ENCODE measurements at regions not wholly inside any gene's neighbourhood (a gene's known extent, or its start where the extent isn't known, plus 50 kb on each side); places are given as distances from the start of the nearest gene placed in this dataset.
"Not testable (repeated sequence)": the region's sequence is repeated elsewhere in the genome, so short reads cannot be mapped to it uniquely, and the experiment has no call there.

DNA sequence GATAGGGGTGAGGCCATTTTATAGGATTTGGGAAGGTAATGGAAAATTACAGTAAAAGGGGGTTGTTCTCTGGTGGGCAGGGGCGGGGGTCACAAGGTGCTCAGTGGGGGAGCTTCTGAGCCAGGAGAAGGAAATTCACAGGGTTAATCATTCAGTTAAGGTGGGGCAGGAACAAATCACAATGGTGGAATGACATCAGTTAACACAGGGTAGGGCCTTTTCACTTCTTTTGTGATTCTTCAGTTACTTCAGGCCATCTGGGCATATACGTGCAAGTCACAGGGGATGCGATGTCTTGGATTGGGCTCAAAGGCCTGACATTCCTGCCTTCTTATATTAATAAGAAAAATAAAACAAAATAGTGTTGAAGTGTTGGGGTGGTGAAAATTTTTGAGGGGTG is 181.1 kb upstream of the TRPC7 start:
- H3K4me1 Mint-ChIP-seq; H3K27ac Mint-ChIP-seq; H3K4me3 Mint-ChIP-seq; DNase-seq (ENCODE audit: low spot score in 2 of 2); ATAC-seq; H3K36me3 Mint-ChIP-seq: not testable (repeated sequence)
- H3K9me3 Mint-ChIP-seq, result peaks cover 23% of the 10 kb centered on the region

DNA sequence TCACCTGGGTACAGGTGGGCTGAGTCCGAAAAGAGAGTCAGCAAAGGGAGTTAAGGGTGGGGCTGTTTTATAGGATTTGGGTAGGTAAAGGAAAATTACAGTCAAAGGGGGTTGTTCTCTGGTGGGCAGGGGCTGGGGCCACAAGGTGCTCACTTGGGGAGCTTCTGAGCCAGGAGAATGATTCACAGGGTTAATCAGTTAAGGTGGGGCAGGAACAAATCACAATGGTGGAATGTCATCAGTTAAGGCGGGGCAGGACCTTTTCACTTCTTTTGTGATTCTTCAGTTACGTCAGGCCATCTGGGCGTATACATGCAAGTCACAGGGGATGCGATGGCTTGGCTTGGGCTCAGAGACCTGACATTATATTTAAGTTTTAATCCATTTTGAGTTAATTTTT is 179.7 kb upstream of the TRPC7 start:
- not testable (repeated sequence) for ATAC-seq; H3K4me1 Mint-ChIP-seq; DNase-seq (ENCODE audit: low spot score in 2 of 2); H3K36me3 Mint-ChIP-seq; H3K27ac Mint-ChIP-seq; H3K4me3 Mint-ChIP-seq
- peaks cover 17% of the 10 kb centered on the region for H3K9me3 Mint-ChIP-seq

DNA sequence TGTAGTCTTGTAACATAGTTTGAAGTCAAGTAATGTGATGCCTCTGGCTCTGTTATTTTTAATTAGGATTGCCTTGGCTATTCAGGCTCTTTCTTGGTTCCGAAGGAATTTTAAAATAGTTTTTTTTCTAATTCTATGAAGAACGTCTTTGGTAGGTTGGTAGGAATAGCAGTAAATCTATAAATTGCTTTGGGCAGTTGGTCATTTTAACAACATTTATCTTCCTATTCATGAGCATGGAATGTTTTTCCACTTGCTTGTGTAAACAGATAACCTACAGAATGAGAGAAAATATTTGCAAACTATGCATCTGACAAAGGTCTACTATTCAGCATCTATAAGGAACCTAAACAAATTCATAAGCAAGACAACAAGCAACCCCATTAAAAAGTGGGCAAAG is 173.2 kb upstream of the TRPC7 start:
- H3K4me3 Mint-ChIP-seq, result no peak overlapping the region
- H3K4me1 Mint-ChIP-seq, result no peaks in the 10 kb centered on the region
- H3K27ac Mint-ChIP-seq, result no peak overlapping the region
- no peaks in the 10 kb centered on the region for H3K36me3 Mint-ChIP-seq
- ATAC-seq (no peak), DNase-seq (ENCODE audit: low spot score in 2 of 2) (no peak)
- H3K9me3 Mint-ChIP-seq, result no peaks in the 10 kb centered on the region

- no peak overlapping the region for H3K4me3 Mint-ChIP-seq
- no peaks in the 10 kb centered on the region for H3K36me3 Mint-ChIP-seq
- no peaks in the 10 kb centered on the region for H3K9me3 Mint-ChIP-seq
- H3K27ac Mint-ChIP-seq, result no peak overlapping the region
- DNase-seq (ENCODE audit: low spot score in 2 of 2) (no peak), ATAC-seq (no peak)
- no peaks in the 10 kb centered on the region for H3K4me1 Mint-ChIP-seq
Measured at GRCh38 chr5:136529081-136529480, 163.7 kb upstream of the TRPC7 start.

GRCh38 chr5:136528481-136529030 is 163.2 kb upstream of the TRPC7 start:
- Mint-ChIP-seq H3K4me1 (no peaks in the 10 kb centered on the region), H3K4me3 (no peak overlapping the region), H3K36me3 (no peaks in the 10 kb centered on the region), H3K27ac (no peak overlapping the region), H3K9me3 (no peaks in the 10 kb centered on the region)
- DNase-seq (ENCODE audit: low spot score in 2 of 2) (no peak), ATAC-seq (no peak)

DNA sequence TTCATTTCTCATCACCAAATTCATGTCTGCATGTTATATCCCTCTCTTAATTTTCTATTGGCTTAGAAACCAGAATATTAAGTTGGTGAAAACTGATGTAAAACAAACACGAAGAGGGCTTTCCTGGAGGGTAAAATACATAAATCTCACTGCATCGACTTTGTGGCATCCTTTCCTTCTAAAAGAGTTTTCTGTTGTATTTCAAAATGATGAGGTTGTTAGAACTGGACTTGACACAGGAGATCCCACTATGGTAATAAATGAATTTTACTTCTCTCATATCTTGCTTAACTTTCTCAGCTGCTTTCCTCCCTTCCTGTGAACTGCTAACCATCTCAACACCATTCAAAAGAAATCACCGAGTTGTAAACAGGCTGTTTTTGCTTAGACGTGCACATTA is 162.0 kb upstream of the TRPC7 start:
- Mint-ChIP-seq H3K4me3 (no peak overlapping the region), H3K4me1 (no peaks in the 10 kb centered on the region), H3K27ac (no peak overlapping the region), H3K9me3 (no peaks in the 10 kb centered on the region), H3K36me3 (no peaks in the 10 kb centered on the region)
- ATAC-seq, result no peak
- no peak for DNase-seq (ENCODE audit: low spot score in 2 of 2)

- ATAC-seq (no peak), DNase-seq (ENCODE audit: low spot score in 2 of 2) (no peak)
- Mint-ChIP-seq H3K4me3 (no peak overlapping the region), H3K36me3 (no peaks in the 10 kb centered on the region), H3K9me3 (no peaks in the 10 kb centered on the region), H3K27ac (no peak overlapping the region), H3K4me1 (no peaks in the 10 kb centered on the region)
Measured at GRCh38 chr5:136526791-136527190, 161.4 kb upstream of the TRPC7 start.

DNA sequence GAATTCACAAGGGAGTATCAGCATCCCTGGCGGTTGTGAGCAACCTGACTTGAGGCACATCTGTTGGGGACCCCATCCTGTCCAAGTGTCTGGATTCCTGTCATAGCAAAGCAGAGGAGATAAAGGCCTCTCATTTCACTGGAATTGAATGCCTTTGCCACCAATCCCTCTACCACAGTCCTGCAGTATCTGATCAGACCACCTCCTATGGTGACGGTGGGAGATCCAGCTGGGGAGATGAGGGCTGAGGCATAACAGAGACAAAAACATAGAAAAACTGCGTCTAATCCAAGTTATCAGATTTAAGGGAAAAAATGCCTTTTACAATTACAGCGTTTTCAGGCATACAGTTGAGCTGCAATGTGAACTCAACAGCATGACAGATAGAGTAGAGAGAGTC is 160.7 kb upstream of the TRPC7 start:
- no peak overlapping the region for H3K27ac Mint-ChIP-seq
- no peaks in the 10 kb centered on the region for H3K36me3 Mint-ChIP-seq
- no peak for ATAC-seq
- DNase-seq (ENCODE audit: low spot score in 2 of 2), result no peak
- H3K4me1 Mint-ChIP-seq, result no peaks in the 10 kb centered on the region
- H3K9me3 Mint-ChIP-seq, result no peaks in the 10 kb centered on the region
- no peak overlapping the region for H3K4me3 Mint-ChIP-seq

DNA sequence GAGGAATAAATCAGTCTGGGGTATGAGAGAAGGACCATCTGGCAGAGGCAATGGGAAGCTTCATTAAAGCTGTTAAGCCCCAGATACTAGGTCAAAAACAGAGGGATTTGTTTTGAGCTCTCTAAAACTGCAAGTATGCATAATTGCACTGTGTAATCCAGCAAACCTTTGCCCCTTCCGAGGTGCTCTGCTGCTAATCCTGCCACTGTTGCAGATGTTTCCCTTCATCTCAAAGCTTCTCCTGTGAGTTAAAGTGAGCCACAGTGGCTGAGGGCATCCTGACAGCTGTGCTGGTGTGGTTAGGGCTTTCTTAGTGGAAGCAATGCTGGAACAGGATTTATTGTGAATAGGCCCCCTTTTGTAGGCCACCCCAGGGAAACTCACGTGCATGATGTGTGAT is 160.3 kb upstream of the TRPC7 start:
- no peak for DNase-seq (ENCODE audit: low spot score in 2 of 2)
- no peak overlapping the region for H3K4me3 Mint-ChIP-seq
- H3K27ac Mint-ChIP-seq, result no peak overlapping the region
- H3K9me3 Mint-ChIP-seq, result no peaks in the 10 kb centered on the region
- no peaks in the 10 kb centered on the region for H3K36me3 Mint-ChIP-seq
- H3K4me1 Mint-ChIP-seq, result no peaks in the 10 kb centered on the region
- no peak for ATAC-seq

DNA sequence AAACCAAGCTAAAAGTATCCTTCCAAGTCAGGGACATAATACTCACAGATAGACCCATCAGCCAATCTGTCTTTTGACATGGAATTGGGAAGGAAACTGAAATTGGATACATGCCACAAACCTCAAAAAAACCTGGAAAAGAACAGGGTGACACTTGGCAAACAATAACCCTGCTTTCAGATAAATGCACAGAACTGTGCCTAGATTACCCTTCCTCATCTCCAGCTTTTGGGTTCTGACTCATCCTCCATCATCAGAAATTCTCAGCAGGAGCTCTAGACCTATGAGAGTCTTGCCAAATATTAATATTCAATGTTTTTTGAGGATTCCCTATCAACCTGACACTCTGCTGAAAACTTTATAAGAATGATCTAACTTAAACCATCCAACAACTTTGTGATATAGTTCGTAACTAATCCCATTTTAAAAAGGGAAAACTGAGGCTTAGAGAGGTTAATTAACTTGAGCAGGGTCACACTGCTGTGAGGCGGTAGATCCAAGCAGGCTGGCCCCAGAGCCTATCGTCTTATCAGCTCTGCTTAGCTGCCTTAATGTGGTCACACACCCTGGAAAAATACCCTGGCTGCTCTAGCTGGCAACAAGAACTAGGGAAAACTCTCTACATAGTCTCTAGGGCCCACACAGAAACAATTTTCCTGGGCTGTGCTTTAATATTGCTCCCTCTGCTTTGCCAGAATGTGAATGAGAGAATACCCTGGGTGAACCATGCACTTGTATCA is 157.0 kb upstream of the TRPC7 start:
- no peak overlapping the region for H3K27ac Mint-ChIP-seq
- no peaks in the 10 kb centered on the region for H3K9me3 Mint-ChIP-seq
- ATAC-seq, result no peak
- H3K36me3 Mint-ChIP-seq, result no peaks in the 10 kb centered on the region
- no peak overlapping the region for H3K4me3 Mint-ChIP-seq
- no peaks in the 10 kb centered on the region for H3K4me1 Mint-ChIP-seq
- no peak for DNase-seq (ENCODE audit: low spot score in 2 of 2)

GRCh38 chr5:136521696-136522095 is 156.4 kb upstream of the TRPC7 start:
- ATAC-seq (no peak), DNase-seq (ENCODE audit: low spot score in 2 of 2) (no peak)
- no peaks in the 10 kb centered on the region for H3K9me3 Mint-ChIP-seq
- H3K4me1 Mint-ChIP-seq, result no peaks in the 10 kb centered on the region
- H3K4me3 Mint-ChIP-seq, result no peak overlapping the region
- no peak overlapping the region for H3K27ac Mint-ChIP-seq
- H3K36me3 Mint-ChIP-seq, result no peaks in the 10 kb centered on the region

GRCh38 chr5:136518814-136519213 is 153.5 kb upstream of the TRPC7 start:
- Mint-ChIP-seq H3K27ac (no peak overlapping the region), H3K4me1 (no peaks in the 10 kb centered on the region), H3K4me3 (no peak overlapping the region), H3K36me3 (no peaks in the 10 kb centered on the region), H3K9me3 (peaks cover 3% of the 10 kb centered on the region)
- no peak for ATAC-seq
- DNase-seq (ENCODE audit: low spot score in 2 of 2), result no peak

- ATAC-seq, result no peak
- Mint-ChIP-seq H3K9me3 (peaks cover 3% of the 10 kb centered on the region), H3K36me3 (no peaks in the 10 kb centered on the region), H3K4me1 (no peaks in the 10 kb centered on the region), H3K4me3 (no peak overlapping the region), H3K27ac (no peak overlapping the region)
- DNase-seq (ENCODE audit: low spot score in 2 of 2), result no peak
Measured at GRCh38 chr5:136518174-136518573, 152.8 kb upstream of the TRPC7 start.

DNA sequence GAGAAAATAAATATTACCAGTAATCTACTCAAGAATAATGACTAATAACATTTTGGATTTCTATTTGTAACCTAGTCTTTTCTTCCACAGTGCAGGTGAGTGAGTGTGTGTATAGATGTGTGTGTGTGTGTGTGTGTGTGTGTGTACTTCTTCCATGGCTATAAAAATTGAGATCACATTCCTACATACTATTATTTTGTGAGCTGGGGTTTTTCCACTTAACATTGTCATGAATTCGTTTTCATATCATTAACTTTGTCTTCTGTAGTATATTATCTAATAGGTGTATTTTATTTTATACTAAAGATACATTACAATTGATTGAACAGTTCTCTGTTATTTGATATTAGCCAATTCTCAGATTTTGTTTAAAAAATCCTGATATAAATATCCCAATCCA is 152.4 kb upstream of the TRPC7 start:
- Mint-ChIP-seq H3K27ac (no peak overlapping the region), H3K36me3 (no peaks in the 10 kb centered on the region), H3K4me1 (no peaks in the 10 kb centered on the region), H3K9me3 (peaks cover 3% of the 10 kb centered on the region), H3K4me3 (no peak overlapping the region)
- DNase-seq (ENCODE audit: low spot score in 2 of 2), result no peak
- ATAC-seq, result no peak

DNA sequence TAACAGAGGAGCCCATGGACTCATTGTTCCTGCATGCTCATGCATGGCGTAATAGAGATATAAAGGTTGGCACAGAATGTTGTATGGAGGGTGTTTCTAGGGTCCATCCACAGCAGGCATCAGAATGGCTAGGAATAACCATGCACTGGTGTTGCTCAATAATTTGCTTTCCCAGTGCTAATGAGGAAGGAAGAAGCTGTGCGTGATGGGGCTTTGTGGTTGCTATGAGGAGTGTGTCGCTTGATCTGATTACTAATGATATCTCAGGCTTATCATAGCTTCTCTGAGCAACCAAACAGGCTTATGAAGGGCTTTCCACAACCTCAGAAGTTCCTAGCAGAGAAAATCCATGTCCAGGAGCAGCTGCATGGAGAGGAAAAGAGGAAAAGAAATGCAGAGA is 151.3 kb upstream of the TRPC7 start:
- Mint-ChIP-seq H3K9me3 (peaks cover 3% of the 10 kb centered on the region), H3K27ac (no peak overlapping the region), H3K36me3 (no peaks in the 10 kb centered on the region), H3K4me3 (no peak overlapping the region), H3K4me1 (no peaks in the 10 kb centered on the region)
- ATAC-seq (no peak), DNase-seq (ENCODE audit: low spot score in 2 of 2) (no peak)

GRCh38 chr5:136513430-136513829 is 148.1 kb upstream of the TRPC7 start:
- H3K36me3 Mint-ChIP-seq, result no peaks in the 10 kb centered on the region
- H3K4me3 Mint-ChIP-seq, result no peak overlapping the region
- no peaks in the 10 kb centered on the region for H3K4me1 Mint-ChIP-seq
- DNase-seq (ENCODE audit: low spot score in 2 of 2) (no peak), ATAC-seq (no peak)
- H3K27ac Mint-ChIP-seq, result no peak overlapping the region
- peaks cover 5% of the 10 kb centered on the region for H3K9me3 Mint-ChIP-seq

Data from stimulated activated effector memory CD8-positive, alpha-beta T cell treated with anti-CD3 and anti-CD28 coated beads, Interleukin-12 subunit alpha, Interleukin-12 subunit beta, amount 100 ng/mL, for 72 hours (primary cell).